Endometrium (tissue), 2 donors: ENCODE measurements at regions not wholly inside any gene's neighbourhood (a gene's known extent, or its start where the extent isn't known, plus 50 kb on each side); places are given as distances from the start of the nearest gene placed in this dataset.
"Not testable (repeated sequence)": the region's sequence is repeated elsewhere in the genome, so short reads cannot be mapped to it uniquely, and the experiment has no call there.

ENCODE experiments used
- FAIRE-seq: peaks from 2 replicates; lab custom pipeline; 2012; peaks lifted over from hg19 to GRCh38; lab: Jason Lieb, UNC
- donor health status: control.
- donor health status: control.

DNA sequence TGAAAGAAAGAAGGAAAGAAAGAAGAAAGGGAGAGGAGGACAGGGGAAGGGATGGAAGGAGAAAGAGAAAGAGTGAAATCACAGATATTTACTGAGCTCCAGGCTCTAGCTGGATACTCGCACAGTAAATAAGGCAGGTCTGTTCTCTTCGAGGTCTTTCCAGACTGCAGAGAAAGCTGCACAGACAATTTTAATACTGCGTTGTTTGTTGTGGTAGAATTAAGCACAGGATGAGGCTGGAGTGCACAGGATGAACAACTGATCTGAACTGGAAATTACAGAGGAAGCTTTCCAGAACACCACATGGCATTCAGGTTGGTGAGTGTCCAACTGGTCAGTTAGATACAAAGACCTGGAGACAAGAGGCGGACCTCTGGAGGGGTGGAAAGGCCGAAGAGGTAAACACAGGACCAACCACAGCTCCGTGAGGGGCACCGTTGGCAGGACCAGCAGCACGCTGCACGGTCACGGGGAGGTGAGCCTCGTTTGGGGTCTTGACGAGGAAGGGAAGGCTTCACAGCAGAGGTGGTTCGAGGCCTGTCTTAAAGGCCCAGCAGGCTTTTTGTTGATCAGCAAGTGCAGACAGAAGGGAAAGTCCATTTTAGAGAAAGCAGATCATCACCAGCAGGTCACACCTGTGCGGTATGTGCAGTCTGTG lies 121.7 kb downstream of the ATP6V0E2 start:
- not testable (repeated sequence) for FAIRE-seq

DNA sequence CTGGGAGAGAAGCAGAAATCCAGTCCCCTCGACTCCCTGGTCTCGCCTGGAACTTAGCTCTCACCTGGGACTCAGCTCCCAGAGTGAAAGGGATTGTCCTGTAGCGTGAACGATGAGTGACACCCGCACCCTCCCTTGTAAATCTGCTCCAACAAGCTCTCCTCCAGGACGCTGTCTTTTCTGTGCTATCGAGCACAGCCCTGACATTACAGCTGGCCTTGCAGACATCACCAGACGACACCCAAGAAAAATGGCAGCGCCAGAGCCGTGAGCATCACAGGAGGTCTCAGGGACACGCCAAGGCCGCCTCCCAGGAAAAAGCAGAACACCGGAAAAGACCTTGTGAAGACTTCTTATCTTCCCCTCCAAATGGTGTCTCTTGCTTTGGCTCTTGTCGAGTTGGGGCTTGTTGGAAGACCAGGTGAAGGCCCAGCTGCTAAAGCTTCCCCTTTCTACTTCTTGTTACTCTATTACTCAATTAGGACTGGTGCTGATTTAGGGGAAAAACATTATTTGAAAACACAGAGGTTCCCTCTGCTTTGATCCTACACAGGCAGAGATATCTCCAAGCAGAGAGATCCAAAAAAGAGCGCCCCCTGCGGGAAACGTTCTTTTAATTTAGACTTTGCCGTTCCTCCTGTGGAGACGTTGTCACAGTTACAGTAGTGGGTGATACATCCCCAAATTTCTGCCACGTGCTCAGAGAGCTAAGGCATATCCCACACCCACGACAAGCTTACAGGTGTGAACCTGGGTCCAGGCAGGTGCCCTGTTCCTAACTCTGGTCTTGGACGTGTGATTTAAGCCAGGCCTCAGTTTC lies 127.2 kb downstream of the ATP6V0E2 start:
- not testable (repeated sequence) for FAIRE-seq

DNA sequence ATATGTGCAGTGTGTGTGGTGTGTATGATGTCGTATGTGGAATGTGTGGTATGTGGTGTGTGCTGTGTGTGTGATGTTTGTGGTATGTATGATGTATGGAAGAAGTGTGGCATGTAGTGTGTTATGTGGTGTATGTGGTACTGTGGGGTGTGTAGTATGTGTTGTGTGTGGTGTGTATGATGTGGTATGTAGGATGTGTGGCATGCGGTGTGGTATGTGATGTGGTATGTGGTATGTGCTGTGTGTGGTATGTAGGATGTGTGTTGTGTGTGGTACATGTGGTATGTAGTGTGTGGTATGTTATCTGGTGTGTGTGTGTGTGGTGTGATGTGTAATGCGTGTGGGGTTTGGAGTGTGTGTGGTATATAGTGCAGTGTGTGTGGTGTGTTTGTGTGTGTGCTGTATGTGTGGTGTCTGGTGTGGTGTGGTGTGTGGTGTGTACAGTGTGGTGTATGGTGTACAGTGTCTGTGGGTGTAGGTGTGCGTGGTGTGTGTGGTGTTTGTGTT lies 129.6 kb downstream of the ATP6V0E2 start:
- FAIRE-seq, result no peak

DNA sequence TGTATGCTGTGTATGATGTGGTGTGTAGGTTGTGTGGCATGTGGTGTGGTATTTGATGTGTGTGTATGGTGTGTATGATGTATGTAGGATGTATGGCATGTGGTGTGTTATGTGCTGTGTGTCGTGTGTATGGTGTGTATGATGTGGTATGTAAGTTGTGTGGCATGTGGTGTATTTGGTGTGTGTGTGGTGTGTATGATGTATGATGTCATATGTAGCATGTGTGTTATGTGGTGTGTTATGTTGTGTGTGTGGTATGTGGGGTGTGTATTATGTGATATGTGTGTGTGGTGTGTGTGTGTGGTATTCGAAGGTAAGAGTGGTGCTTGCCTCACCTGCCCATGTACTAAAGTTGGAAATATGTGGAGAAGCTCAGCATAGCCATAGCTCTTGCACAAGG lies 130.2 kb downstream of the ATP6V0E2 start:
- not testable (repeated sequence) for FAIRE-seq

DNA sequence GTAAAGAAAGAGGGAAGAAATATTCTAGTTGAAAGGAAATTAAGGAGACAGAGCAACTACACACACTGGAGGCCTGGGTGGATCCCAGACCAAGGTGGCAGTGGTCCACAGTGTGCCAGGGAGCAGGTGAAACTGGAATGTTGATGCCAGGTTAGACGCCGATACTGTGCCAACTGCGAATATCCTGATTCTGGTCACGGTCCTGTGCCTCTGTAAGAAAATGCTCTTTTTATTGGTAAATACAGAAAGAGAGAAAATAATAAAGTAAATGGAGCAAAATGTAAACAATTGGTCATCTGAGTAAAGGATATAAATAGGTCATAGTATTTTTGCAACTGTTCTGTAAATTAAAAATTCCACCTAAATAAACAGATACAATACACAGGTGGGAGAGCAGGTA lies 131.1 kb downstream of the ATP6V0E2 start:
- not testable (repeated sequence) for FAIRE-seq

DNA sequence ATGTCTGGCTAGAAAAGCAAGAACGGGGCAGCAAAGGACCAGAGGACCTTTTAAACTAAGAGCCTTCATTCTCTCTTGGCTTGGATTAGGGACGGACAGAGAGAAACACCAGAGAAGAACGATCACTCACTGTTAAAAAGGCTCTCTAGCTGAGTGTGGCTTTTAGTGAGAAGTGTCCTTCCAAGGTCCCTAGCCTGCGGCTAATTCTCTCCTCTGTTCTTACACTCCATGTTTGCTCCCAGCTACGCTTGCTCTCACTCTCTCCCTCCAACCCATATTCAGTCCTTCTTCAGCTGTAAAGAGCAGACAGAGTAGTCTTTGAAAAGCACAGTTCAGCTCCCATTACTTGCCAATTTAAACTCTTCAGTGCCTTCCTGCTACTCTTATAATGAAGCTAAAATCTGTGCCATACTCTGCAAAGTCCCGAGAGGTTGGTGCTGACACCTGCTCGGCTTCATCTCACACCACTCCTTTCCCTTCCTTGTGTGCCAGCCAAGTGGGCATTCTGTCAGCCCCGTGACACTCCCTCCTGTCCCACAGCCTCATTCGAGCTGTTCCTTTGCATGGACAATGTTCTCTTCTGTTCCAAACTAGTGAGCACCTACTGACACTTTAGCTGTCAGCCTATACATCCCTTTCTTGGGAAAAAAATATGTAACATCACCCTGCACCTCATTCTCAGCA lies 136.0 kb downstream of the ATP6V0E2 start:
- not testable (repeated sequence) for FAIRE-seq

DNA sequence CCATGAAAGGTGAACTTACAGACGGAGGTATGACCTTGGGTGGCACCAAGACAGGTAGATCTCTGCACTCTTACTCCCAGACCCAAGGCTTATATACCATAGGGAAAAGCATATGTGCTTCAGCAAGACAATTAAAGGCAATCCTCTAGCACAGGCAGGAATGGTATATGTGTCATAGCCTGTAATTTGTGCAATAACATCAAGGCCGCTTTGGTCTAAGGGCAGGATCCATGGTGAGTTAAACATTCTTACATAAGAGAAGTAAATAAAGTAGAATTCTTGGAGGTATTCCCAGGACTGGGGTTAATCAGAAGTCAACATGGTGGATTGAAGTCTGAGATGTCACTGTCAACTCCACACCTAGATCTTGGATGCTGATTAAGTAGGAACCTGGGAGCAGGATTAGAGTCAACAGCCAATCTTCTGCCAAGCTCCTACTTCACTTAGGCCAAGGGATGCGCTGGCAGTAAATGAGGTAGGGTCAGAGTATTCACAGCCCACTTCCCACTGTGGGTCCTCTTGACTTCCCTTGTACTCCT lies 143.0 kb downstream of the ATP6V0E2 start:
- not testable (repeated sequence) for FAIRE-seq

DNA sequence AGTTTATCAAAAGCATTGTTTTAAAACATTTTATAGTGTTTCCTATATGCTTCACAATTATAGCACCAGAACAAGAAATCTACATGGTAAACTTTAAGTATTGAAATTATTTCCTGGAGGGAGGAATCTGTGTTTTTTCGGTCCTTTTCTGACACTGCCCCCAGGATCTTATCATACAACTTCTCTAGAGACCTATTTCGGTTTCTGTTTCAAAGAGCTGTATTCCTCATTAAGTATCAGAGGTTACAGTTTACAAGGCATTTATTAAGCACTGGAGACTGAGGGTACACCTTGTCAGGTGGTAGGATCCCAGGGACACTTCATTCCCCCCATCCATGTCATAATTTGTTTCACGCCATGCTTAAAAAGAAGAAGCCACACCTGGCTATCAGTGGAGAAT lies 146.4 kb downstream of the ATP6V0E2 start:
- FAIRE-seq, result not testable (repeated sequence)

DNA sequence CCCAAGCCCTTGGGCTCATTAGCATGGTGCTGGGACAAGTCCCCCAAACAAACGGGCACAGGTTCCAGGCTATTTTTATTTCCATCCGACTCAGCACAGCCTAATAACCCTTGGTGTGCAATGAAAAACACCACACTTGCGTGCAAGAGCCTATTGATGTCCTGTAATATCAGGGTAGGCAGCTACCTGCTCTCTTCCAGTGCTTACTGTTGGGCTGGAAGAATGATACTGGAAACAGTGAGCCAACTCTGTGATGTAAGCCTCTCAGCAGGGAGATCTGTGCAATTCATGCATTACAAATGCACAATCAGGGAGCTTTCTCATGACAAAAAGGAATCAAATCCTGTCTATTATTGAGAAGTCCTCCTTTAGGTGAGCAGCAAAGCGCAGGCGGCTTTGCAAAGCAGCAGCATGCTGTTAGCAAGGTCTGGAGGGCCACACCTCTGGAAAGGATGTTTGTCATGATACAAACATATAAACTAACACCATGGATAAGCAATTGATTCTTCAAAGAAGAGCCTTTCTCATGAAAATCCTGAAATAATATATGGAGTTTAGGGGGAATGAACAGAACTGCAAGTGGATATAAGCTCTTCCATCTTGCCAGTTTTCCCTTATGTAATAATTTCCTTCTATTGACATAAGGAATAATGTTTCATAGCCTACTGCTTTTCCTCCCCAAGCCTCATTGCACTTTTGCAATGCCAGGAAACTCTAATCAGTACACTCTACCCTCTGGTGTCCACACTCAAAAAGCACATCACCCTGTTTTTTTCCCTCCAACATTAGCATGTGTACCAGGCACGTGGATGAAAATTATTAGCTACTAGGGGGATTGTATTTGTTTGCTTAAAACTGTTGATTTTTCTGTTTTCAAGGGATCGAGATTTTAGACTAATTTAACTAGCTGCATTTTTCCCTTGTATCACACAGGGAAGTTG lies 151.1 kb downstream of the ATP6V0E2 start:
- FAIRE-seq, result not testable (repeated sequence)

DNA sequence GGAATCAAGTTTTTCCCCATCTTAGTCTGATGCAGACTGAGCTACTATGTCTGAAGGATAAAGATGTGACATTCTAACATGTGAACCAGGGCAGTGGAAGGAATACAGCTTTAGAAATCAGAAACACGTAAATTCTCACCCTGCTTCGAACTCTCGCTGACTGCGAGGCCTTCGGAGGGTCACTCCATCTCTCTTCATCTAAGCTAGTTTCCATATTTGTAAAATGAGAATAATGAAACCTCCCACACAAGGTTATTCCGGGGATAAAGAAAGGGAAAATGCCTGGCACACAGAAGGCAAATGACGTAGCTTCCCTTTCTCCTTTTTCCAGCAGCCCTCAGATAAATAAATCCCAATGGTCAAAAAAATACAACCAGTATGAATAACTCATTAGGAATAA lies 152.0 kb downstream of the ATP6V0E2 start:
- FAIRE-seq, result not testable (repeated sequence)

DNA sequence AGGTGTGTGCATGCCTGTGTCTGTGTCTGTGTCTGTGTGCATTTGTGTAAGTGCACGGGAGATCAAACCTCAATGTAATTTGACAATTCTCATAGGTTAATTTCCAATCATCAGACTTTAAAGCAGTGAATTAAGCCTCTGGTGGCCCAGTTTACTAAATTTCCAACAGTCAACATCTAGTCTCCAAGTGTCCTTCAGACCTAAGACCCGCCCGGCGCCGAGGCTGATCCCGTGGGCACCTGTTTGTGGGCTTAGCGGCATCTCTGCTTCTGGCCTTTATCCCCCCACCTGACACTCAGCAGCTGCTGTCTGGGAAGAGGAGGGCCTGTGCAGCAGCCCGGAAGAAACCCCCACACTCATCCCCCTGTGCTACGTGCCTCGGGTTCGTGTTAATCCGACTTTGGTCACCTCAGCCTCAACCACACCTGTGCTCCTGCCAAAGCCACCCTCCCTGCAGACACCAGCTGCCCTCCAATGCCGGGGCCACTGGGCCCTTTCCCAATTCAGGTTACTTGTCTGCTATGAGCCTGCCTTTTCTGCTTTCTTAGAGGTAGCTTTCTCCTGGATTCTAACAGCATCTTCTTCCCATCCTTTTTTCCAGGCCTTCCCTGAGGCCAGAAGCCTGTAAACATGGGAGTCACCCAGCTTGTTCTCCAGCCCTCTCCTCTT lies 154.7 kb downstream of the ATP6V0E2 start:
- FAIRE-seq, result not testable (repeated sequence)

DNA sequence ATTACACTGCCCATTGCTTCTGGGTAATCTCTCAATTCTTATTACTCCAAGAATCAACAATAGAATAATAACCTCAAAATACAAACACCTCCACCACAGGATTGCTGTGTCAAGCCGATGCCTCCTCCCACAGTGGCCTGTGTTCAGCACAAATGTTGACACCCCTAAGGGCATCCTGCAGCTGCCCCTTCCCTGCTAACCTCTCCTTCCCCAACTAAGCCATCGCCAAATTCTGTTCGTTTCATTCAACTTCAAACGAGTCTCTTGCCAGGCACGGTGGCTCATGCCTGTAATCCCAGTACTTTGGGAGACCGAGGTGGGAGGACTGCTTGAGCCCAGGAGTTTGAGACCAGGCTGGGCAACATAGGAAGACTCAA lies 155.2 kb downstream of the ATP6V0E2 start:
- not testable (repeated sequence) for FAIRE-seq

DNA sequence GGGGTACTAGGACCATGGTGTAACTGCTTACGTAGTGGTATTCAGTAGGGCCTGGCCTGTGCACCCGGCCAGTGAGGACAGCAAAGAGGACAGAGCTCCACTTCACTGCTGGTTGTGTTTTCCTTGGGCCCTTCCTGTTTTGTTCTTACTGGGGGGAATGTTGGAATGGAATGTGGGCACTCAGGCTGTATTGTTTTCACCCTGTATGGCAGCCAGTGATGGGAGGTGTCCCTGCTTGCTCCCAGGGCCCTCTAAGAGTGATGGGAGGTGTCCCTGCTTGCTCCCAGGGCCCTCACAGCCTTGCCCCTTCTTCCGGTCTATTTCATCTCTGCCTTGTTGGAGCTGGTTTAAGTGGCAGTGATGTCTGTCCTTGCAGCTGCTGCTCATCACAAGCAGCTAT lies 158.0 kb downstream of the ATP6V0E2 start:
- FAIRE-seq, result not testable (repeated sequence)

DNA sequence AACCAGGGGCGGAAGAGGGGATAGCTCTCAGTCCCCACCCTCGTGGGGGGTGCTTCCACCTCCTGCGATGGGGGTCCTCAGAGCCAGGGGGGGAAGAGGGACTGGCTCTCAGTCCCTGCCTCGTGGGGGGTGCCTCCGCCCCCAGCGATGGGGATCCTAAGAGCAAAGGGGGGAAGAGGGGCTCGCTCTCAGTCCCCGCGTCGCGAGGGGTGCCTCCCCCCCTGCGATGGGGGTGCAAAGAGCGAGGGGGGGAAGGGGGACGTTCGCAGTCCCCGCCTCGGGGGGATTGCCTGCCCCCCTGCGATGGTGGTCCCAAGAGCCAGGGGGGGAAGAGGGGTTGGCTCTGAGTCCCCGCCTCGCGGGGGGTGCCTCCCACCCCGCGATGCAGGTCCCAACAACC lies 159.9 kb downstream of the ATP6V0E2 start:
- not testable (repeated sequence) for FAIRE-seq

DNA sequence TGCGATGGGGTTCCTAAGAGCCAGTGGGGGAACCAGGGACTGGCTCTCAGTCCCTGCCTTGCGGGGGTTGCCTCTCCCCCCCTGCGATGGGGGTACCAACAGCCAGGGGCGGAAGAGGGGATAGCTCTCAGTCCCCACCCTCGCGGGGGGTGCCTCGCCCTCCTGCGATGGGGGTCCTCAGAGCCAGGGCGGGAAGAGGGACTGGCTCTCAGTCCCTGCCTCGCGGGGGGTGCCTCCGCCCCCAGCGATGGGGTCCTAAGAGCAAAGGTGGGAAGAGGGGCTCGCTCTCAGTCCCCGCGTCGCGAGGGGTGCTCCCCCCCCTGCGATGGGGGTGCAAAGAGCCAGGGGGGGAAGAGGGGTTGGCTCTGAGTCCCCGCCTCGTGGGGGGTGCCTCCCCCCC lies 162.0 kb downstream of the ATP6V0E2 start:
- FAIRE-seq, result not testable (repeated sequence)

DNA sequence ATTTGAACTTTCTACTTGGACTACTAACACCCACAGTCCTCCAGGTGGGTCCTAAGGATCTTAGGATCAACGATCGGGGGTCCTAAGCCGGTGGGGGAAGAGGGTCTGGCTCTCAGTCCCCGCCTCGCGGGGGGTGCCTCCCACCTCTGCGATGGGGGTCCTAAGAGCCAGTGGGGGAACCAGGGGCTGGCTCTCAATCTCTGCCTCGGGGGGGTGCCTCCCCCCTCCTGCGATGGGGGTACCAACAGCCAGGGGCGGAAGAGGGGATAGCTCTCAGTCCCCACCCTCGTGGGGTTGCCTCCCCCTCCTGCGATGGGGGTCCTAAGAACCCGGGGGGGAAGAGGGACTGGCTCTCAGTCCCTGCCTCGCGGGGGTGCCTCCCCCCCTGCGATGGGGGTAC lies 165.3 kb downstream of the ATP6V0E2 start:
- FAIRE-seq, result not testable (repeated sequence)

DNA sequence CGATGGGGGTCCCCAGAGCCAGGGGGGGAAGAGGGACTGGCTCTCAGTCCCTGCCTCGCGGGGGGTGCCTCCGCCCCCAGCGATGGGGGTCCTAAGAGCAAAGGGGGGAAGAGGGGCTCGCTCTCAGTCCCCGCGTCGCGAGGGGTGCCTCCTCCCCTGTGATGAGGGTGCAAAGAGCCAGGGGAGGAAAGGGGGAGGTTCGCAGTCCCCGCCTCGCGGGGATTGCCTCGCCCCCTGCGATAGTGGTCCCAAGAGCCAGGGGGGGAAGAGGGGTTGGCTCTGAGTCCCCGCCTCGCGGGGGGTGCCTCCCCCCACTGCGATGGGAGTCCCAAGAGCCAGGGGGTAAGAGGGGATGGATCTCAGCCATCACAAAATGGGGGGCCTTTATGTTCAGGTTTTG lies 168.5 kb downstream of the ATP6V0E2 start:
- FAIRE-seq, result not testable (repeated sequence)

DNA sequence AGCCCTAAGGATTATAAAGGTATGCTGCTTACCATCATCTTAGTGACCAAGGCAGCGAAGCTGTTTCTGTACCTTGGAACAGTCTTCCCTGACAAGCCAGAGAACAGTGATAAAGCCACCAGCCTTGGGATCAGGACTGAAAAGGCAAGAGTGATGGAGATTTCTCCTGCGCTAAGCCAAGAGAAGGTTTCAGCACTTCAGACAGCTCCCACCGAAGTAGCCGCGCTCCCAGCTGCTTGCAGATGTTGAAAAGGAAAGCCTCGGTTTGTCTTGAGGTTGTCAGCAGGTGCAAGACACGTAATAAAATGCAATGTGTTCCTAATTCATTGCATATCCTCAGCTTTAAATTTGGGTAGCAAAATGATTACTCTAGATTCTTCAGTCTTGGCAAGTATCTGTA lies 171.0 kb downstream of the ATP6V0E2 start:
- FAIRE-seq, result peak; percentile 72

DNA sequence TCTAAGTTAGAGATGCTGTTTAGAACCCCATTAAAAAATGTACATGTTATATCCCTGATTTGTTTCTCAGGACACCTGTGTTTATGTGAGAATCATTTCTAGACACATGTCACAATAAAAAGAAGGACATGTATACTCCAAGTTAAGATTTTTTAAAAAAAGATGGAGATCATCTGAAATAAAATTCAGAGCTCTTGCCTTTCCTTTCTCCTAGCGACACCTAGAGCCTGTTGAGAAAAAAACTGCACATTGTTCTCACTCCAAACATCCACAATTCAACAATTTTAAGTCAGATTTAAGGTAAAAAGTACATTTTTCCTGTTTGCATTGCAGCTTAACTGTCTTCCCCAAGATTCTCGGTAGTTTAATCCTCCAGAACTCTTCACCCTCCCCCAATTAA lies 171.8 kb downstream of the ATP6V0E2 start:
- peak; percentile 79 for FAIRE-seq

DNA sequence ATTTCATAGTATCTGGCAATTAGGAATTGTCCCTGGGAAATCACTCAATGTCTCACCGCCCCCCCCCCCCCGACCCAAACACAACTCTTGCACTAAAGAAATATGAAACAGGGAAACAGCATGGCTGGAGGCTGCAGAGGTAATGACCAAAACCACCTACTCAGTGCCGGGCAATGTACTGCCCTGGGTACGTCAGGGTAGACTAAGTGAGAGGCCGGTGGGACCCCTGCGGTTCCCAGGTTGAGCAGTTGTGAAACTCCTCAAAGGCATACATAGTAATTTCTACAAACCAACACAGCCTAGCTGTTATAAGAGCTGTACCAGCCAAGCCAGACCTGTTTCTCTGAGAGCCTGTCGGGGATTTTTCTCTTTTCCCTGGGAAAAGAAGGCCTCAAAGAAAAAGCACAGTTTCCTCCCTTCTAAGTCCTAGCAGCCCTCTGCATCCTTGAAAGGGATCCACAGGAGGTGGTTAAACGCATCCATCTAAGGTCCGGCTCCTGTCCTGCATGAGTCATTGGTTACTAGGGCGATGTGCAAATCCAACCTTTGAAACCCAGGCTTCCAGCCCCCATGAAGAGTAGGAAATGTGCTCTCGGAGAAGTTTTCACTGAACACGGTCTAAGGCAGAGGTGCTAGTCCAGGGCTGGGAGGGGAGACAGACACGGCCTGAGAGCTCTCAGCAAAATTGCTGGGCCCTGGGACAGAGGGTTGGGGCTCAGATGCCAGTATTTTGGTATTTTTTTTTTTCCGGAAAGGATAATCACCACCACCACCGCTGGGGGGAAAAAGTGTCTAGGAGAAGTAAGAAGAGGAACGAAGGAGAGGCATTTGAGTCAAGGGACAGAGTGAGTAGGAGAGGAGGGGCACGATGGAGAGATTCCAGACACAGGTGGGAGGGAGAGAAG lies 172.8 kb downstream of the ATP6V0E2 start:
- FAIRE-seq, result not testable (repeated sequence)
